AG08395 (cell line): ENCODE measurements at regions not wholly inside any gene's neighbourhood (a gene's known extent, or its start where the extent isn't known, plus 50 kb on each side); places are given as distances from the start of the nearest gene placed in this dataset.

ENCODE experiments used
- DNase-seq: peaks from one replicate; pipeline ENCODE4 v3.0.0; 2012; ENCODE audit warnings: mixed read lengths, low spot score

- DNase-seq: no peak
Observed at GRCh38 chr5:96033116-96033515, 71.5 kb upstream of the ELL2 start.

- peak; percentile 72 for DNase-seq
Observed at GRCh38 chr5:96031811-96032261, 70.2 kb upstream of the ELL2 start.

GRCh38 chr5:96031180-96031579 is 69.5 kb upstream of the ELL2 start:
- no peak for DNase-seq

DNA sequence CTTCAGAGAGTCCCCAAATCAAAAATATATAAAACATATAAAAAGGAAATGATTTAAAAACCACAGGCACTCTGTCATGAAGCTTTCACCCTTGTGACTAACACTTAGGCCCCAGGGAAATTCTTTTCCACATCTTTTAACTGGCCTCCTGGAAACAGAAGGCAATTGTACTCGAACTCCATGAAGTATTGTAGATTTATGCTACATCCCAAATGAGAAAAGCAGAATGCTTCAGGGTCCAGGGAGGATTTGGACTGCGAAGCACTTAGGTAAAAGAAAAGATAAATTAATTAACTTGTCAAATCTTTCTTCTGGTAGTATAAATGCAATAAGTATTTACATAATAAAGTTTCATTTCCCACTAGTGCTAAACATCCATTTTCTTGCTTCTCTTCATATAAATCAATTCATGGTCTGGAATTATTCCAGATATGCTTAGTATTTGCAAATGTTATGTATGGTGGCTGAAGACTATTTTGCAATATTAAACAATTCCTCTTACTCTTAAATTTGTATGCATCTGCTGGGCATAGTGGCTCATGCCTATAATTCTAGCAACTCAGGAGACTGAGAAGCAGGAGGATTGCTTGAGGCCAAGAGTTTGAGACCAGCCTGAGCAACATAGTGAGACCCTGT is 64.9 kb upstream of the ELL2 start:
- DNase-seq: peak; percentile 65

GRCh38 chr5:96024683-96025475 is 63.2 kb upstream of the ELL2 start:
- DNase-seq: no peak

DNA sequence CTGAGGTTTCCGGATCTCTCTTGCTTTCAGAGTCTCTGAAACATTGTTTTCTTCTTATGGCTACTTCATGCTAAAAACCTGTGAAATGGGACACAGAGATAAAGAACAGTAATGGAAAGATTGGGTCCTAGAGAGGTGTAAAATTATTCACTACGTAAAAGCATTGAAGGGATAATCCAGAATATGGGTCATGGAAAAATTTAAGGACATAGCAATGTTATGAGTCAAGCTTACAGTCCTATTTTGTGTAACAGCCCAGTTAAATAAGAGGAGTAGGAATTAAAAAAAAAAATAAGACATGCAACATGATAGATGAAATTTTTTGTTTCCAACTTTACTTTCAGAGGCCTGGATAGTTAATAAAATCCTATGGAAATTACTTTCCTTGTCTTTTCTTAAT is 61.9 kb upstream of the ELL2 start:
- DNase-seq: peak; percentile 54

GRCh38 chr5:96022971-96023370 is 61.3 kb upstream of the ELL2 start:
- DNase-seq: no peak

DNA sequence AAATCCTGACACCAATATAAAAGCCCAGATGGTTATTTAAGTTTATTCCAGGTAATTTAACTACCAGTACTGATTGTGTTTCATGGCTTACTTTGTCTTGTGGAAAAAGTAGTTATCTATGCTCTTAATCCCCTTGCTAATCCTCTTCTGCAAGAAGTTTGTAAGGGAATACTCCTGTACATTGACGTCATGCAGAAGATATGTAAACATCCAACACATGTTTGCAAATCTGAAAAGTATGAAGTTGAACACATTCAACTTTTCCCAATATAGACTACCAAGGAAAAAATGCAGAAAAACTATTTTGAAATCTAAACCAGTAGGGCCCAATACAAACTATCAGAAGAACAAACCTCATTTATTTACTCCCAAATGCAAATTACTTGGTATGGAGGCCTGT is 56.3 kb upstream of the ELL2 start:
- peak; percentile 55 for DNase-seq

DNA sequence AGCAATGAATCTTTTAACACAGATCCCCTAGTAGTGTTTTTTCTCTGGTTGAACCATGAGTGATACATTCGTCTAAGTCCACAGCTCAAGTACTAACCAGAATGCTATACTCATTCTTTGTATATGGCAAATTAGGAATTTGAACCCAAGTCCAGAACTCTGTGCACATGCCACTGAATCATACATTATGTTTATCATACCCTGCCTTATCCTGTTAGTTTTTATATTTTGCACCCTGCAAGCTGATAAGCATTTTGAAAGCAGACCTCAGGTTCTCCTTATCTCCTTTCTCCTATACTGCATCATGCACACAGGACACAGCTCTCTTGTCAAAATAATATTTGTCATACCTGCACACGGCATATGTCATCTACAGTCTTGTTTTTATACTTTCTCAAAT is 54.6 kb upstream of the ELL2 start:
- DNase-seq: no peak

DNA sequence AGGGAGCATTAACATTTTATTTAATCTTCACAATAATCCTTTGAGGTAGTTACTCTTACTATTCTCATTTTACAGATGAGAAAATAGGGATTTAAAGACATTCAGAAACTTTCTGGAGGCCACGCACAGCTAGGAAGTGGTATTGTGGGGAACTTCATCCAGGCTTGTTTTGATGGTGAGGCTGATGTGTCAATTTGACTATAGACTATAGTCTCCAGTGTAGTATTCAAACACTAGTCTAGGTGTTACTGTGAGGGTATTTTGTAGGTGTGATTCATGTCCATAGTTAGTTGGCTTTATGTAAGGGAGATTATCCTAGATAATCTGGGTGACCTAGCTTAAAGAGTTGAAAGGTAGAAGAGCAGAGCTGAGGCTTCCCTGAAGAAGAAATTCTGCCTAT is 54.1 kb upstream of the ELL2 start:
- DNase-seq: no peak

GRCh38 chr5:96014395-96014794 is 52.7 kb upstream of the ELL2 start:
- no peak for DNase-seq

GRCh38 chr5:96013254-96013653 is 51.6 kb upstream of the ELL2 start:
- DNase-seq: no peak

- DNase-seq: no peak
Observed at GRCh38 chr5:96012399-96012798, 50.7 kb upstream of the ELL2 start.
